8988T (cell line): ENCODE measurements at regions not wholly inside any gene's neighbourhood (a gene's known extent, or its start where the extent isn't known, plus 50 kb on each side); places are given as distances from the start of the nearest gene placed in this dataset.

Source experiments
- DNase-seq: peaks from one replicate; pipeline ENCODE4 v3.0.0; 2011

- no peak for DNase-seq
Measured at GRCh38 chr11:44502506-44502905, 63.0 kb upstream of the CD82 start.

GRCh38 chr11:44505581-44506054, 59.8 kb upstream of the CD82 start:
- no peak for DNase-seq

GRCh38 chr11:44506375-44507016, 59.0 kb upstream of the CD82 start:
- DNase-seq = no peak

GRCh38 chr11:44507491-44507890, 58.0 kb upstream of the CD82 start:
- DNase-seq = no peak

- no peak for DNase-seq
Measured at GRCh38 chr11:44507896-44508445, 57.5 kb upstream of the CD82 start.

GRCh38 chr11:44509296-44509695, 56.2 kb upstream of the CD82 start:
- DNase-seq = no peak

- DNase-seq = no peak
Measured at GRCh38 chr11:44510372-44510771, 55.1 kb upstream of the CD82 start.

GRCh38 chr11:44512818-44513217, 52.6 kb upstream of the CD82 start:
- no peak for DNase-seq

GRCh38 chr11:44515048-44515447, 50.4 kb upstream of the CD82 start:
- no peak for DNase-seq
